GM19239 (cell line): ENCODE measurements at regions not wholly inside any gene's neighbourhood (a gene's known extent, or its start where the extent isn't known, plus 50 kb on each side); places are given as distances from the start of the nearest gene placed in this dataset.

ENCODE experiments used
- DNase-seq: peaks from one replicate; pipeline ENCODE4 v3.0.0; 2011; ENCODE audit warnings: low spot score; ENCODE audit not compliant: insufficient read length
- FAIRE-seq: peaks from 2 replicates; lab custom pipeline; 2011; peaks lifted over from hg19 to GRCh38; lab: Jason Lieb, UNC

DNA sequence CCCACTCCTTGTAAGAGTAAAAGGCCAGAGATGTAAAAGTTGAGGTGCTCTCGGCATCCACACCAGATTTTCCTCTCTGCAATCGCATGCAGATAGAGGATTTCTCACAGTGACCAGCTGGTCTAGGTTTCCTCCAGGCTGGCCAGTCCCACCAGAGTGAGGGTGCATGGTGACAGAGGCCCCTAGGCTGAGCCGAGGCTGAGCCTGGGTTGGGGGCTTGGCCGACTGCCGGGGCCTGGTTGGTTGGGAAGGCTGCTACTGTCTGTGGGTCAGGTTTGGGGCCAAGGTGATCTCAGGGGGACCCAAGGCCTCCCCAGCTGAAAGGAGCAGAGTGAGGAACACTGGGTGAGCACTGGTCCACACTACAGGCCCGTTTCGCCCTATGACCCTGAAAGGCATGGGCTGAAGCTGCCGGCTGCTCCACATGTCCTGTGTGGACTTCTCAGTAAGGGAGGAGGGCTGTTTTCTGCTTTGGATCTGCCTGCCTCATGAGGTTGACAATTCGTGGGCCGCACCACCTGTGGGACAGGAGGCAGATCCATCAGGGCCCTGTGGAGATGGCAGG lies 400.8 kb upstream of the IRX4 start:
- DNase-seq, result no peak
- FAIRE-seq, result no peak

GRCh38 chr5:2282893-2283292 lies 400.2 kb upstream of the IRX4 start:
- no peak for DNase-seq
- no peak for FAIRE-seq

- FAIRE-seq (no peak), DNase-seq (no peak)
Measured at GRCh38 chr5:2282034-2282690, 399.4 kb upstream of the IRX4 start.

DNA sequence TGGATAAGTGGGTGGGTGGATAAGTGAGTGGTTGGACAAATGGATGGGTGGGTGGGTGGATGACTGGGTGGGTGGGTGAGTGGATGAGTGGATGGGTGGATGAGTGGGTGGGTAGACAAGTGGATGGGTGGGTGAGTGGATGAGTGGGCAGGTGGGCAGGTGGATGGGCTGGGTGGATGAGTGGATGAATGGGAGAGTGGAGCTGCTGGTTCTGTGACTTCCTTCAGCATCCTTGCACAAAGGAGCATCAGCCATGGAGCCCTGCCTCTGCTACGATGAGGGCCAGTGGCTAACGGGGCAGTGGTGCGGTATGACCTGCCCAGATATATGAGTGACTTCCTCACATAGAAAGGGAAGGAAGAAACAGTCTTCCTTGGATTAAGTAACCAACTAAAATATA lies 398.7 kb upstream of the IRX4 start:
- FAIRE-seq (no peak), DNase-seq (no peak)

GRCh38 chr5:2280318-2280717 lies 397.6 kb upstream of the IRX4 start:
- FAIRE-seq (no peak), DNase-seq (no peak)

DNA sequence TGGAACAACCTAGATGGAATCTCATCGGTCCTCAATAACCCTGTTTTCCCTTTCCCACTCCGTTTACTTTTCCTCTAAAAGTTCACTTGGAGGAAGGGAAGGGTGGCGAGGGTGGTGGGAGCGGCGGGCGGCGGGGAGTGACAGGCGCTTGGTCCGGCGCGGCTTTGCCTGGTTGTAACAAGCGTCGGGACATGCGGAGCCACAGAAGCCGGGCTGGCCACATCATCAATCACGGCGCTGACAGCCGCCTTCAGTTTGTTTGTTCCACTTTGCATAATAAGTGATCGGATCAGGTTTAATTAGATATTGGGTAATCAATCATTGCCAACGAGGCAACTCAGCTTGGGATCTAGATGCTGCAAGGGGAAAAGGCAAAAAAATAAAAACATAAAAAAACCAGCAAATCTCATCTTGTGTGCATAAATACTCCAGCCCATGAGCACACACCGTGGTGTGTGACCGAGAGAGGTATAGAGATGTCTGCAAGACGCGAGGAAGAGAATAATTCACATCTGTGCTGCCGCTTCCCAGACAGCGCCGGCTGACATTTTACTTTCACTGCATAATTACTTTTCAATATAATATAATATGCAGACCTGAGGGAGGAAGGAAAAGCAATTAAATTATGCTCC lies 396.2 kb upstream of the IRX4 start:
- FAIRE-seq (no peak), DNase-seq (no peak)

GRCh38 chr5:2277886-2278285 lies 395.2 kb upstream of the IRX4 start:
- no peak for DNase-seq
- FAIRE-seq, result no peak

GRCh38 chr5:2276101-2276500 lies 393.4 kb upstream of the IRX4 start:
- FAIRE-seq (no peak), DNase-seq (no peak)

GRCh38 chr5:2272755-2273154 lies 390.0 kb upstream of the IRX4 start:
- DNase-seq, result no peak
- FAIRE-seq, result no peak

GRCh38 chr5:2272039-2272438 lies 389.3 kb upstream of the IRX4 start:
- FAIRE-seq (no peak), DNase-seq (no peak)

- no peak for DNase-seq
- FAIRE-seq, result no peak
Measured at GRCh38 chr5:2271316-2271715, 388.6 kb upstream of the IRX4 start.

DNA sequence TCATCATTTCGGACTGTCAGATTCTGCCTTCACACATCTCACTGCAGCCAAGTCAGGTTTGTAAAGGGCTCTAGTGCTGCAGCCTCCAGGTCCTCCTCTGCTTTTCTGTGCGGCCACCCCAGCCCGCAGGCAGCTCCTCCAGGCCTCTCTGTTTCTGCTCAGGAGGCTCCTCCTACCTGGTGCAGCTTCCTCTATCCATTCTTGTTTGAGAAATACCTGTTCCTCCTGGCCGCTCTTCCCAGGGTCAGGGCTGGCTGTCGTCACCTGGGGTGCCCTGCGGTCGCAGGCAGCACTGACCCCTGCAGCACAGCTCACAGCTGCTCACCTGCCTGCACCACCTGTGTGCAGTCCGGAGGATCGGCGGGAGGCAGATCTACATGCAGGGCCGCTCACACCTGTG lies 387.7 kb upstream of the IRX4 start:
- DNase-seq, result no peak
- FAIRE-seq, result no peak

- DNase-seq (no peak), FAIRE-seq (no peak)
Measured at GRCh38 chr5:2269656-2270055, 386.9 kb upstream of the IRX4 start.

GRCh38 chr5:2267991-2268390 lies 385.3 kb upstream of the IRX4 start:
- DNase-seq, result no peak
- no peak for FAIRE-seq

GRCh38 chr5:2266641-2267240 lies 384.0 kb upstream of the IRX4 start:
- no peak for DNase-seq
- no peak for FAIRE-seq

GRCh38 chr5:2265341-2265740 lies 382.6 kb upstream of the IRX4 start:
- FAIRE-seq, result no peak
- DNase-seq, result no peak

DNA sequence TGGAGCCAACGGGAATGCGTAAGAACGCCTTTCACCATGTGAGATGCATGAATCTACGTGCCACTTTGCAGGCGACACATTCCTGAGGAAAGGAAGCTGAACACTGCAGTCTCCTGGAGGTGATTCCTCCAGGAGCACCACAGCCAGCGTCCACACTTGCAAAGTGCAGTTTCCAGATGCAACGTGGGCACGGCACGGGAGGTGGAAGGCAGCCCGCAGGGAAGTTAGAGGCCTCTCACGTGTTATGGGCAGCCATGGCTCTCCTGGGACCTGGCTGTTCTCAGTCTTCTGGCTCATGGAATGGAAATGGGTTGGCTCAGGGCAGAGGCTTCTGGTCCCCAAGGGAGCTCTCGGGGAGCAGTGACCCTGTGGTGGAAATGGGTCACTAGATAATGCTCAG lies 381.0 kb upstream of the IRX4 start:
- no peak for DNase-seq
- no peak for FAIRE-seq

GRCh38 chr5:2262620-2263019 lies 379.9 kb upstream of the IRX4 start:
- no peak for FAIRE-seq
- DNase-seq, result no peak

GRCh38 chr5:2261004-2261703 lies 378.4 kb upstream of the IRX4 start:
- no peak for FAIRE-seq
- DNase-seq, result no peak

DNA sequence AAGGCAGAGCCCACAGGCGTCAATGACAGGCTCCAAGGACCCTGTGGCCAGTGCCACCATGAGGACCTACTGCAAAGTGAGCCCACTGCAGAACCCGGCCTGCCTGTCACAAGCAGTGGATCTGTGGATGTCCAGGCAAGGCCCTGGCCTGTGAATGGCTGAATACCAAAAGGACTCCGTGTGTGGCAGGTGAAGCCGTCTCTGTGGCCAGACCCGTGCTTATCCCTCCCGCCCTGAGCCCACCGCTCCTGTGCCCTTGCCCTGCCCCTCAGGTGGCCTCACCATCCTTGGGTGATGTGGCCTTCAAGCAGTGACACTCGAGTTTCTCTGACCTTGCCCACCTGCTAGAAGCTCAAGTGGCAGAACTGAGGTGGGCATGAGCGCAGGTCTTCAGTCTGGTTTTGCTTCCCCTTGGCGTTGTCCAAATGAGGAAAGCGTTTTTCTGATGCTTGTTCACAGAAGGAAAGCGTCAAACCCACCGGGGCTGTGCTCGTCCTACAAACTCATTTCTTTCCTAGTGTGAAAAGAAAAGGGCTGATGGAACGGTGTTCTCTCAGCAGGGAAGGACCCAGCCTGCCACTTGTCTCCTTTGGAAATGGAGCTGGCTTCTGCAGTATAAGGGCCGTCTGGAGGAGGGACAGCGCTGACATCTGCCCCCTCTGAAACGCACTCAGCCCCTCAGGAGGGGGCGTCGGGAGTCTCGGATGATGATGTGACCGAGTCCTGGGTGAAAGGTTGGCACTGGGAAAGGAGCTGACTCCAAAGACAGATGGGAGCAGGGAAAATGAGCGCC lies 377.7 kb upstream of the IRX4 start:
- FAIRE-seq, result no peak

More for the DNA sequence above, 377.7 kb upstream of the IRX4 start:
- no peak for DNase-seq
